ENCODE measurements at regions not wholly inside any gene's neighbourhood (a gene's known extent, or its start where the extent isn't known, plus 50 kb on each side); places are given as distances from the start of the nearest gene placed in this dataset.

- no peak for TF ChIP-seq YY1 (IDR thresholded peaks at IDR 0.05; ENCODE audit: low read depth, low read length)
- no peak for TF ChIP-seq GABPA (IDR thresholded peaks at IDR 0.05; ENCODE audit: borderline replicate concordance, insufficient read depth, low read length)
- TF ChIP-seq CTCF (IDR thresholded peaks at IDR 0.05; ENCODE audit: control extremely low read depth in 1 of 3, insufficient read depth in 1 of 3, low read depth in 1 of 3, low read length in 3 of 3), result no peak
- TF ChIP-seq RFX5 (IDR thresholded peaks at IDR 0.05; ENCODE audit: borderline replicate concordance, low read depth, low read length), result no peak
- no peak for TF ChIP-seq RAD21 (IDR thresholded peaks at IDR 0.05 in 1 of 2, conservative IDR thresholded peaks at IDR 0.05 in 1 of 2; ENCODE audit: low read depth in 2 of 2, low read length in 2 of 2)
- no peak for TF ChIP-seq CHD2 (IDR thresholded peaks at IDR 0.05; ENCODE audit: low read length)
- TF ChIP-seq MAX (IDR thresholded peaks at IDR 0.05), result no peak
- no peak for TF ChIP-seq HDAC2 (IDR thresholded peaks at IDR 0.05; ENCODE audit: borderline replicate concordance in 1 of 2, low read depth in 2 of 2, low read length in 2 of 2)
- TF ChIP-seq POLR2AphosphoS5 (IDR thresholded peaks at IDR 0.05; ENCODE audit: low read depth, low read length), result no peak
- TF ChIP-seq POLR2A (IDR thresholded peaks at IDR 0.05; ENCODE audit: control extremely low read depth in 1 of 2, low read depth in 2 of 2, low read length in 2 of 2), result no peak
Measured at GRCh38 chr13:106263801-106264200, 271.7 kb downstream of the EFNB2 start.
